Heart right ventricle (tissue), 16 donors: ENCODE measurements at regions not wholly inside any gene's neighbourhood (a gene's known extent, or its start where the extent isn't known, plus 50 kb on each side); places are given as distances from the start of the nearest gene placed in this dataset.

Experiments
- ATAC-seq, 8 donors: fragments of 200-7000 bp; cut with Tn5 transposase; one replicate each; pipeline ENCODE4 v1.9.1; 2020; ENCODE audit warnings: mild to moderate bottlenecking in 8 of 8, moderate library complexity in 8 of 8, moderate number of reproducible peaks in 1 of 8
- DNase-seq, 2 donors: peaks; one replicate each; pipeline ENCODE4 v3.0.0-alpha.2; 2020
- H3K27ac ChIP-seq, 10 donors: fragments of 200-600 bp; sonication (generic) in 2 of 10; one replicate each; pipeline versions ENCODE4 v1.5.0 to v1.8.0; 2020 to 2022; ENCODE audit warnings: mild to moderate bottlenecking in 3 of 10
- H3K27me3 ChIP-seq, 7 donors: fragments of 200-600 bp; one replicate each; pipeline ENCODE4 v1.8.0; 2021 to 2022; ENCODE audit warnings: mild to moderate bottlenecking in 2 of 7
- H3K36me3 ChIP-seq, 9 donors: fragments of 200-600 bp; sonication (generic) in 1 of 9; one replicate each; pipeline versions ENCODE4 v1.5.0 to v1.8.0; 2020 to 2022; ENCODE audit warnings: mild to moderate bottlenecking in 2 of 9
- H3K4me1 ChIP-seq, 9 donors: fragments of 200-600 bp; sonication (generic) in 1 of 9; one replicate each; pipeline versions ENCODE4 v1.5.0 to v1.8.0; 2020 to 2022; ENCODE audit warnings: mild to moderate bottlenecking in 4 of 9
- H3K4me3 ChIP-seq, 10 donors: fragments of 200-600 bp; sonication (generic) in 2 of 10; one replicate each; pipeline versions ENCODE4 v1.5.0 to v1.8.0; 2020 to 2022; ENCODE audit warnings: mild to moderate bottlenecking in 7 of 10, moderate library complexity in 2 of 10
- H3K9me3 ChIP-seq, 11 donors: fragments of 200-600 bp in 10 of 11; sonication (generic) in 2 of 11; one replicate each; pipeline versions ENCODE4 v1.5.0 to v1.8.0; 2013 to 2022; ENCODE audit warnings: mild to moderate bottlenecking in 2 of 11, control low read depth in 1 of 11, moderate library complexity in 1 of 11
- WGBS, 2 donors: extraction: QIAGEN DNeasy Blood & Tissue Kit; methylation state at CpG; one replicate each; pipeline ENCODE4 v1.1.7; 2013; ENCODE audit warnings: inconsistent platforms in 1 of 2; 5-methylcytosine and 5-hydroxymethylcytosine counted together
- intact Hi-C, 10 donors: fragments of 100-400 bp; cut with DNase I; formaldehyde crosslinking; loops; one replicate each; pipeline versions ENCODE4 v1.11.1 to v1.14.2; 2022
- TF ChIP-seq, protein P1 (sequence below), 9 donors: fragments of 200-600 bp; sonication (generic) in 2 of 9; IDR thresholded peaks; one replicate each; pipeline versions ENCODE4 v1.5.0 to v1.8.0; 2021 to 2022; ENCODE audit warnings: antibody characterized with exemption in 9 of 9, mild to moderate bottlenecking in 5 of 9, moderate library complexity in 1 of 9
- donor health status: Arrhythmogenic right ventricular cardiomyopathy.
- donor health status: ischemic (EF 13 %, LVEDD 7.1; RV severe dilation, severe dysfunction).
- donor health status: healthy with polysubstance abuse.
- donor health status: DM: no; HTN: yes; CAD: no.
- donor health status: DM: no; HTN: no; CAD: no.
- donor health status: ischemic (EF 25% LVEDD 6.9; RV normal size, moderate dysfunction).
- donor health status: ischemic (EF 25% LVEDD 5.7; RV mildly dilated, moderate dysfunction).
- donor health status: healthy.
- donor health status: DM: yes; HTN: yes; CAD: no.
- donor health status: Ischemic cardiomyopathy.
- donor health status: ischemic (EF 35%, LVEDD 5.7; RV mildly dilated, moderate dysfunction).
- donor health status: nonischemic (EF 11% LVEDD 7.7; RV severe dilation, severe dysfunction).
- donor health status: DM: yes; HTN: yes; CAD: no.
- donor health status: PGD.
- donor health status: ischemic (EF 29% LVEDD 5.4; RV normal size, mild dysfunction).
- donor health status: nonischemic (EF 23%, LVEDD 6.1; RV moderate dilation, normal function).

DNA sequence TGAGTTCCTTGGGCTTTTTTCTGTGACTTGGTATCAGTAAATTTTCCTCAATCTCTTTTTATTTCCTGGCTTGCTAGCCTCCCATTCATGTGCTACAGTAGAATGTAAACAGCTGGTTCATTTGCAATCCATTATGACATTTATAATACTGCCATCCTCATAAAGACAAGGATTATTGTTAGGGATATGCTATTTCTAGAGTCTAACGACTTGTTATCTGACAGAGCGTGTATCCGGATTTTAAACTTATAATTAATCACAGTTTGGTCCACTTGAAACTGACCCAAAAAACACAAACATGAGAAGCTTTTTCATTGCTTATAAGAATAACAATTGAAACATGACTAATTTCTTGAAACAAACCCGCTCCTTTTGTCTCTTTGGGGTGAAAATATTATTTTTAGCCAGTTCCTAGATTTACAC lies 585.8 kb downstream of the TLE4 start:
- Histone ChIP-seq H3K4me3 (no peak overlapping the region), H3K27me3 (no peaks in the 10 kb centered on the region), H3K9me3 (peaks cover 0 to 9% (median 0%) of the 10 kb centered on the region in 11 donors), H3K4me1 (peaks cover 0 to 15% (median 0%) of the 10 kb centered on the region in 9 donors), H3K27ac (no peak overlapping the region), H3K36me3 (no peaks in the 10 kb centered on the region)
- TF ChIP-seq, protein P1, sequence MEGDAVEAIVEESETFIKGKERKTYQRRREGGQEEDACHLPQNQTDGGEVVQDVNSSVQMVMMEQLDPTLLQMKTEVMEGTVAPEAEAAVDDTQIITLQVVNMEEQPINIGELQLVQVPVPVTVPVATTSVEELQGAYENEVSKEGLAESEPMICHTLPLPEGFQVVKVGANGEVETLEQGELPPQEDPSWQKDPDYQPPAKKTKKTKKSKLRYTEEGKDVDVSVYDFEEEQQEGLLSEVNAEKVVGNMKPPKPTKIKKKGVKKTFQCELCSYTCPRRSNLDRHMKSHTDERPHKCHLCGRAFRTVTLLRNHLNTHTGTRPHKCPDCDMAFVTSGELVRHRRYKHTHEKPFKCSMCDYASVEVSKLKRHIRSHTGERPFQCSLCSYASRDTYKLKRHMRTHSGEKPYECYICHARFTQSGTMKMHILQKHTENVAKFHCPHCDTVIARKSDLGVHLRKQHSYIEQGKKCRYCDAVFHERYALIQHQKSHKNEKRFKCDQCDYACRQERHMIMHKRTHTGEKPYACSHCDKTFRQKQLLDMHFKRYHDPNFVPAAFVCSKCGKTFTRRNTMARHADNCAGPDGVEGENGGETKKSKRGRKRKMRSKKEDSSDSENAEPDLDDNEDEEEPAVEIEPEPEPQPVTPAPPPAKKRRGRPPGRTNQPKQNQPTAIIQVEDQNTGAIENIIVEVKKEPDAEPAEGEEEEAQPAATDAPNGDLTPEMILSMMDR (IDR thresholded peaks at IDR 0.05) = no peak
- DNase-seq (no peak), ATAC-seq (no peak)
- intact Hi-C loops = no loop called here
- 29 to 42% methylated on average over 4 of the region's 4 CpGs for WGBS, 2 donors

DNA sequence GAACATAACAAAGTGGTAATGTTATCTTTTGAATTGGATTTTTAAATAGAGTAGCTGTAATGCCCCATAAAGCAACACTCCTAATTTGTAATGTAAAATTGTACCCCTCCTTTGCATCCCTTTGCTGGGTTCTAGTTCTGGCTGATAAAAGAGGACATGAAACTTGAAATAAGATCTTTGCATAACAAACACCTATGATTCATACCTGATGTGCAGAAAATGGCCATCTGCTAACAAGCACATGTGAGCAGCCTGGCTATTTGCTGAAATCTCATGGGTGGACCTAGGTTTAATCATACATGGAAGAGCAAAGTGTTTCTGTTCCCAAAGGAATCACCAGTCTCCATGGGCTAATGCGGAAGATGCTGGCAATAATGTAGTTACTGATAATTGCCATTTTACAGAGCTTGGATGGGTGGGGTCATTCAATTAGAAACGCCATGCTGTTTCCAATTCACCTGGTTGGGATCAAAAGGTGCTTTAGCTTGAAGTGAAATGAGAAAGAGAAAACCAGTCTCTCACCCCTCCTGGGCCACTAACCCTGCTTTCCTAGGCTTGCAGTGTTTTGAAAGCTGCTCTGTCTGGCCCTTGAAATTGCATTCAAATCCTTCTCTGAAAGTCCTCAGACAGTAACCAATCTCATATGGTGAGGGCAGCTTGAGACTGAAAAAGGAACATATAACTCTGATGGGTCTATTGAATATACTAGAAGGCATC lies 585.1 kb downstream of the TLE4 start:
- intact Hi-C loops = no loop called here

DNA sequence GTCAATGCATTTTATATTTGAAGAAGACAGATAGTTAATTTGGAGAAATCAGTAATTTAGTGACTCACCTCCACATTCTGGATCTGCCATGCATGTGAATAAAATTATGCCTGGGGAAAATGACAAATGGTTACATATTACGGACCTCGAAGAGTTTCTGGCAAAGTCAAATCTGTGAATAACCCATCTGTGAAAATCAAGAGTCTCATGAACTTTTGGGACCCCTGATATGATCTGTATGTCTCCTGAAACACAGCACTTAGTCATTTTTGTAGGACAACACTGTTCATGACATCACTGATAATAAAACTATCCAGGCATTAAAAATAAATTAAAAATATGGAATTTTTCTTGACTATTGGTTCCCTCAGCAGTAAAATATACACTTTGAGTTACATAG lies 584.5 kb downstream of the TLE4 start:
- Histone ChIP-seq H3K4me3 (no peak overlapping the region), H3K27ac (no peak overlapping the region), H3K4me1 (peaks cover 0 to 15% (median 0%) of the 10 kb centered on the region in 9 donors), H3K36me3 (no peaks in the 10 kb centered on the region), H3K27me3 (no peaks in the 10 kb centered on the region), H3K9me3 (peaks cover 0 to 9% (median 0%) of the 10 kb centered on the region in 11 donors)
- ATAC-seq (no peak), DNase-seq (no peak)
- intact Hi-C loops = no loop called here
- 74 to 76% methylated on average over 2 of the region's 2 CpGs for WGBS, 2 donors
- TF ChIP-seq, protein P1 (IDR thresholded peaks at IDR 0.05) = no peak

More for the DNA sequence above, 585.1 kb downstream of the TLE4 start:
- no peak for ATAC-seq
- Histone ChIP-seq H3K27ac (no peak overlapping the region), H3K9me3 (peaks cover 0 to 9% (median 0%) of the 10 kb centered on the region in 11 donors), H3K27me3 (no peaks in the 10 kb centered on the region), H3K4me3 (no peak overlapping the region), H3K36me3 (no peaks in the 10 kb centered on the region), H3K4me1 (peaks cover 0 to 15% (median 0%) of the 10 kb centered on the region in 9 donors)
- TF ChIP-seq, protein P1 (IDR thresholded peaks at IDR 0.05) = no peak
- no peak for DNase-seq
- WGBS, 2 donors = 77 to 83% methylated on average over 2 of the region's 2 CpGs

DNA sequence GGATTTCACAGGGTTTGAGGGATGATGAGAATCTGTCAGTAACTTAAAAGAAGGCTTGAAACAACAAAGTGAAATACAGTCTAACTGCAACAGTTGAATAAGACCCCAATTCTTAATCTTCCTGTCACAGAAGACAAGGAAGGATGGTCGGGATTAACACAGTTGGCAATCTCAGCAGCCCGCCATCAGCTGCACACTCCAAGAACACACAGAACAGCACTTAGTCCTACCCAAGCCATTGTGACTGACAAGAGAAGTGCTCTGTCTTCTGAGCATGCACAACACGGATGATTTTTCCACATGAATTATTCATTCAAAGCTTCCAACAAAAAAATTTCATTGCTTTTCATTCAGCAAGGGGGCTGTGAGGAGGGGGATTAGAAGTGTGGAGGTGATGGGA lies 576.1 kb downstream of the TLE4 start:
- intact Hi-C loops = no loop called here
- ATAC-seq = no peak
- Histone ChIP-seq H3K9me3 (peaks cover 0 to 23% (median 0%) of the 10 kb centered on the region in 11 donors), H3K4me1 (no peaks in the 10 kb centered on the region), H3K27ac (no peak overlapping the region), H3K4me3 (no peak overlapping the region), H3K36me3 (no peaks in the 10 kb centered on the region), H3K27me3 (no peaks in the 10 kb centered on the region)
- no peak for DNase-seq
- 62 to 74% methylated on average over 3 of the region's 3 CpGs for WGBS, 2 donors
- TF ChIP-seq, protein P1 (IDR thresholded peaks at IDR 0.05) = no peak
